SU-DHL-6 (cell line): ENCODE measurements at regions not wholly inside any gene's neighbourhood (a gene's known extent, or its start where the extent isn't known, plus 50 kb on each side); places are given as distances from the start of the nearest gene placed in this dataset.

ENCODE experiments used
- CTCF ChIP-seq: fragments of 200-600 bp; sonication (generic); IDR thresholded peaks from one replicate; pipeline ENCODE4 v1.5.1; 2017; ENCODE audit warnings: antibody characterized with exemption, mild to moderate bottlenecking, low read length, moderate library complexity; ENCODE audit not compliant: insufficient read depth, poor library complexity, severe bottlenecking
- EZH2phosphoT487 ChIP-seq: fragments of 200-600 bp; sonication (generic), shearing (Covaris generic); conservative IDR thresholded peaks from 2 replicates; pipeline ENCODE4 v1.6.1; 2018; ENCODE audit warnings: mild to moderate bottlenecking, antibody characterized with exemption, low read length, moderate library complexity, mixed read lengths

- TF ChIP-seq CTCF (no peak), EZH2phosphoT487 (no peak)
These were observed 363.8 kb downstream of the CBLN4 start for GRCh38 chr20:55641497-55641896.
